ENCODE measurements at regions not wholly inside any gene's neighbourhood (a gene's known extent, or its start where the extent isn't known, plus 50 kb on each side); places are given as distances from the start of the nearest gene placed in this dataset.

- TF ChIP-seq, protein P1, sequence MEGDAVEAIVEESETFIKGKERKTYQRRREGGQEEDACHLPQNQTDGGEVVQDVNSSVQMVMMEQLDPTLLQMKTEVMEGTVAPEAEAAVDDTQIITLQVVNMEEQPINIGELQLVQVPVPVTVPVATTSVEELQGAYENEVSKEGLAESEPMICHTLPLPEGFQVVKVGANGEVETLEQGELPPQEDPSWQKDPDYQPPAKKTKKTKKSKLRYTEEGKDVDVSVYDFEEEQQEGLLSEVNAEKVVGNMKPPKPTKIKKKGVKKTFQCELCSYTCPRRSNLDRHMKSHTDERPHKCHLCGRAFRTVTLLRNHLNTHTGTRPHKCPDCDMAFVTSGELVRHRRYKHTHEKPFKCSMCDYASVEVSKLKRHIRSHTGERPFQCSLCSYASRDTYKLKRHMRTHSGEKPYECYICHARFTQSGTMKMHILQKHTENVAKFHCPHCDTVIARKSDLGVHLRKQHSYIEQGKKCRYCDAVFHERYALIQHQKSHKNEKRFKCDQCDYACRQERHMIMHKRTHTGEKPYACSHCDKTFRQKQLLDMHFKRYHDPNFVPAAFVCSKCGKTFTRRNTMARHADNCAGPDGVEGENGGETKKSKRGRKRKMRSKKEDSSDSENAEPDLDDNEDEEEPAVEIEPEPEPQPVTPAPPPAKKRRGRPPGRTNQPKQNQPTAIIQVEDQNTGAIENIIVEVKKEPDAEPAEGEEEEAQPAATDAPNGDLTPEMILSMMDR (IDR thresholded peaks at IDR 0.05), result no peak
- no peak for TF ChIP-seq POLR2A (IDR thresholded peaks at IDR 0.05)
Observed at GRCh38 chr9:87387351-87388011, 110.2 kb upstream of the DAPK1 start.

All from testis (tissue), 2 donors.